ENCODE measurements at regions not wholly inside any gene's neighbourhood (a gene's known extent, or its start where the extent isn't known, plus 50 kb on each side); places are given as distances from the start of the nearest gene placed in this dataset.

DNA sequence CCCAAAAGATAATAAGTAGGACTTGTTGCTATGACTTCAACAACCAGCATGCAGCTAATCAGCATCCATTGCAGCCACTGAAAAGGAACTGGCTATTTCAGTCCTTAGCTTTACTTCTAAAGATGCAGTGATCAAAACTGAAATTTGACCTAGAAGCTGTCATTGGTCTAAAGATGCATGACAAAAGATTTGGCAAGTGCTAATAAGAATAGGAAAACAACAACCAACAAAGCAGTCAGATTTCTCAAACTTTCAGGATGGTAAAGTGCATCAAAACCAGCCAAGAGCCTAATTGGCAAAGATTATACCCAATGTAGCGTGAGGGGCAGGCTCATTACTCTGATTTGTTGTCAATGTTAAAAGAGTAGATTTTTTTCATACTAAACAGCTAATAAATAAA, 77.1 kb upstream of the WDR17 start:
- Histone ChIP-seq H3K27me3 (no peaks in the 10 kb centered on the region), H3K4me3 (no peak overlapping the region), H3K36me3 (no peaks in the 10 kb centered on the region), H3K27ac (no peak overlapping the region), H3K4me1 (no peaks in the 10 kb centered on the region), H3K9me3 (no peaks in the 10 kb centered on the region)
- DNase-seq (no peak), ATAC-seq (no peak)
- no peak for TF ChIP-seq CTCF (IDR thresholded peaks at IDR 0.05)
- intact Hi-C loops (cut with DNase I): no loop called here

DNA sequence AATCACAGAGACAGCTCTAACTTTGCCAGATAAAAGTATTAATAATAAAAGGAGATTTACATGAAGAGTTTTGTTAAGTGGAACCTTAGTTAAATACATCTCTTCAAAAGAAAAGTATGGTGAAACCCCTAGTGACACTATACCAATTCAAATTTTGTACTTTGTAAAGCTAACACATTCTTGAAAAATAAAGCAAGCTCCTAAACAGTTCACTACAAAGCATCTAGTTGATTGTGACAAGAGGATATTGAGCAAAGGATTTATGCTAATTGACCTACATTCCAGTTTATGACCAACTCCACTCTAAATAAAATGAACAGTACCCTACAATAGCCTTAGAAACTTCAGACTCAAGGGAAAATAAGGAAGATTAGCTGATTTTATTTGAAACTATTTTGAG, 69.4 kb upstream of the WDR17 start:
- ATAC-seq: no peak
- Histone ChIP-seq H3K27ac (no peak overlapping the region), H3K36me3 (no peaks in the 10 kb centered on the region), H3K27me3 (peaks cover 9% of the 10 kb centered on the region), H3K4me3 (no peak overlapping the region), H3K4me1 (no peaks in the 10 kb centered on the region), H3K9me3 (no peaks in the 10 kb centered on the region)
- intact Hi-C loops (cut with DNase I): no loop called here
- DNase-seq: no peak
- TF ChIP-seq CTCF (IDR thresholded peaks at IDR 0.05): no peak

DNA sequence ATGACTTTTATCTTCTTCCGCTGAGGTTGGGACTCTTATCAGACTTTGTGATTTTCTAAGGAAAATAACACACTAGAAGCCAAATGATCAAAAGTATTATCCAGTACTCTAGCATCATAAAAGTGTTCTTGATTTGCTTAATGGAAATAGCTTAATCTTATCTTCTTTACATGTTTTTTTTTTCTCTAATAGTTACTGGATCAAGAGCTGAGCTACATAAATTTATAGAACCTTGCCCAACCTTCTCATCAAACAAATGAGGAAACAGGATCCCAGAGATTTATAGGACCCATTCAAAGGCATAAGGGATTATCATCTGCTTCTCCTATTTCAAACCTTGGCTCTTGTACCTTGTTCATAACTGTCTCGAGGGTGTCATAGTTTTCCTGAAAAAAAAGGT, 68.3 kb upstream of the WDR17 start:
- H3K36me3 ChIP-seq: no peaks in the 10 kb centered on the region
- no peaks in the 10 kb centered on the region for H3K9me3 ChIP-seq
- no peaks in the 10 kb centered on the region for H3K4me1 ChIP-seq
- no peak overlapping the region for H3K27ac ChIP-seq
- TF ChIP-seq CTCF (IDR thresholded peaks at IDR 0.05): no peak
- H3K27me3 ChIP-seq: peaks cover 11% of the 10 kb centered on the region
- H3K4me3 ChIP-seq: no peak overlapping the region
- ATAC-seq (no peak), DNase-seq (no peak)
- intact Hi-C loops (cut with DNase I): no loop called here

DNA sequence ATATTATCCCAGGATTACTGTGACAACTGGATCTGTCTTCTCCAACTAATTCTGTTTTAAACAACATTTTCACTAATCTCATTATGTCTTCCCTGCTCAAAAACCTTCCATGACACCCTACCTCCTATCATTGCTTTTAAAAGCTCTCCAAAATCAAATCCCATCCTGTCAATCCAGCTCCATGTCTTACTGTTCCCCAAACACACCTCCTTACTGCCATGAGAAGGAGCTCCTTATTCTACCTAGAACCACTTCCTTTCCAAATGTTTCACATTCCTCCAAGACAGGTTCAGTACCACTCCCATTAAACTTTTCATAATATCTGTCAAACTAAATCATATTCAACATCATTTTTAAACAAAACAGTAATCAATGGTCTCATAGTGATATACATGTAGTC, 66.9 kb upstream of the WDR17 start:
- H3K27ac ChIP-seq: no peak overlapping the region

GRCh38 chr4:175999944-176000343, 65.7 kb upstream of the WDR17 start:
- H3K27me3 ChIP-seq: peaks cover 11% of the 10 kb centered on the region
- H3K4me1 ChIP-seq: peaks cover 5% of the 10 kb centered on the region
- no peak for ATAC-seq
- H3K36me3 ChIP-seq: no peaks in the 10 kb centered on the region
- intact Hi-C loops (cut with DNase I): no loop called here
- H3K4me3 ChIP-seq: no peak overlapping the region
- no peak for DNase-seq
- no peak for TF ChIP-seq CTCF (IDR thresholded peaks at IDR 0.05)
- no peak overlapping the region for H3K27ac ChIP-seq
- no peaks in the 10 kb centered on the region for H3K9me3 ChIP-seq

More for the DNA sequence above, 66.9 kb upstream of the WDR17 start:
- H3K4me1 ChIP-seq: peaks cover 5% of the 10 kb centered on the region
- no peaks in the 10 kb centered on the region for H3K36me3 ChIP-seq
- peaks cover 11% of the 10 kb centered on the region for H3K27me3 ChIP-seq
- no peak for DNase-seq
- no peak overlapping the region for H3K4me3 ChIP-seq
- no peaks in the 10 kb centered on the region for H3K9me3 ChIP-seq
- TF ChIP-seq CTCF (IDR thresholded peaks at IDR 0.05): no peak
- ATAC-seq: peak; percentile 55
- intact Hi-C loops (cut with DNase I): no loop called here

Data from upper lobe of right lung (tissue), 1 donor.